Activated naive CD4-positive, alpha-beta T cell treated with anti-CD3 and anti-CD28 coated beads, Interleukin-2, amount 10 ng/mL, durations not matched to agents 7 days and 5 days (primary cell): ENCODE measurements at regions not wholly inside any gene's neighbourhood (a gene's known extent, or its start where the extent isn't known, plus 50 kb on each side); places are given as distances from the start of the nearest gene placed in this dataset.

Experiments
- CTCF ChIA-PET: fragments of 350-600 bp; sonication (Branson Sonifier 250); formaldehyde crosslinking; loops from one replicate; lab custom pipeline; 2021; ENCODE audit warnings: antibody characterized with exemption; lab: Charles Lee
- DNase-seq: peaks from one replicate; pipeline ENCODE4 v3.0.0-alpha.2; 2020
- H3K27ac Mint-ChIP-seq: one replicate; pipeline ENCODE4 v1.8.0; 2021; ENCODE audit warnings: mild to moderate bottlenecking, moderate library complexity, mixed read lengths
- H3K27me3 Mint-ChIP-seq: one replicate; pipeline ENCODE4 v1.8.0; 2021; ENCODE audit warnings: mild to moderate bottlenecking, mixed read lengths
- H3K36me3 Mint-ChIP-seq: one replicate; pipeline ENCODE4 v1.8.0; 2021; ENCODE audit warnings: mixed read lengths
- H3K4me1 Mint-ChIP-seq: one replicate; pipeline ENCODE4 v1.8.0; 2021; ENCODE audit warnings: mixed read lengths
- H3K4me3 Mint-ChIP-seq: one replicate; pipeline ENCODE4 v1.8.0; 2021; ENCODE audit warnings: mild to moderate bottlenecking, moderate library complexity, mixed read lengths
- H3K9me3 Mint-ChIP-seq: one replicate; pipeline ENCODE4 v1.8.0; 2021; ENCODE audit warnings: mixed read lengths

- Mint-ChIP-seq H3K4me3 (no peak overlapping the region), H3K36me3 (no peaks in the 10 kb centered on the region), H3K27ac (no peak overlapping the region), H3K4me1 (no peaks in the 10 kb centered on the region), H3K27me3 (peaks cover 10% of the 10 kb centered on the region), H3K9me3 (no peaks in the 10 kb centered on the region)
- DNase-seq, result no peak
- CTCF ChIA-PET, result no interaction called here
Measured at GRCh38 chr4:129167640-129168260, 71.8 kb downstream of the C4orf33 start.

- Mint-ChIP-seq H3K9me3 (no peaks in the 10 kb centered on the region), H3K27ac (no peak overlapping the region), H3K4me1 (no peaks in the 10 kb centered on the region), H3K27me3 (peaks cover 7% of the 10 kb centered on the region), H3K36me3 (no peaks in the 10 kb centered on the region), H3K4me3 (no peak overlapping the region)
- no peak for DNase-seq
- CTCF ChIA-PET, result no interaction called here
Measured at GRCh38 chr4:129172181-129172580, 76.2 kb downstream of the C4orf33 start.

GRCh38 chr4:129176864-129177263 is 80.9 kb downstream of the C4orf33 start:
- Mint-ChIP-seq H3K9me3 (no peaks in the 10 kb centered on the region), H3K4me3 (no peak overlapping the region), H3K27ac (no peak overlapping the region), H3K4me1 (no peaks in the 10 kb centered on the region), H3K36me3 (no peaks in the 10 kb centered on the region), H3K27me3 (no peaks in the 10 kb centered on the region)
- no peak for DNase-seq
- CTCF ChIA-PET, result no interaction called here

- H3K27ac Mint-ChIP-seq, result no peak overlapping the region
- no peak overlapping the region for H3K4me3 Mint-ChIP-seq
- no peaks in the 10 kb centered on the region for H3K36me3 Mint-ChIP-seq
- H3K4me1 Mint-ChIP-seq, result no peaks in the 10 kb centered on the region
- no peaks in the 10 kb centered on the region for H3K27me3 Mint-ChIP-seq
- DNase-seq, result no peak
- CTCF ChIA-PET, result no interaction called here
- no peaks in the 10 kb centered on the region for H3K9me3 Mint-ChIP-seq
Measured at GRCh38 chr4:129179276-129179675, 83.3 kb downstream of the C4orf33 start.

GRCh38 chr4:129189630-129190029 is 93.7 kb downstream of the C4orf33 start:
- CTCF ChIA-PET, result no interaction called here
- H3K27me3 Mint-ChIP-seq, result no peaks in the 10 kb centered on the region
- no peaks in the 10 kb centered on the region for H3K36me3 Mint-ChIP-seq
- no peak overlapping the region for H3K27ac Mint-ChIP-seq
- H3K9me3 Mint-ChIP-seq, result no peaks in the 10 kb centered on the region
- H3K4me1 Mint-ChIP-seq, result no peaks in the 10 kb centered on the region
- DNase-seq, result no peak
- H3K4me3 Mint-ChIP-seq, result no peak overlapping the region

DNA sequence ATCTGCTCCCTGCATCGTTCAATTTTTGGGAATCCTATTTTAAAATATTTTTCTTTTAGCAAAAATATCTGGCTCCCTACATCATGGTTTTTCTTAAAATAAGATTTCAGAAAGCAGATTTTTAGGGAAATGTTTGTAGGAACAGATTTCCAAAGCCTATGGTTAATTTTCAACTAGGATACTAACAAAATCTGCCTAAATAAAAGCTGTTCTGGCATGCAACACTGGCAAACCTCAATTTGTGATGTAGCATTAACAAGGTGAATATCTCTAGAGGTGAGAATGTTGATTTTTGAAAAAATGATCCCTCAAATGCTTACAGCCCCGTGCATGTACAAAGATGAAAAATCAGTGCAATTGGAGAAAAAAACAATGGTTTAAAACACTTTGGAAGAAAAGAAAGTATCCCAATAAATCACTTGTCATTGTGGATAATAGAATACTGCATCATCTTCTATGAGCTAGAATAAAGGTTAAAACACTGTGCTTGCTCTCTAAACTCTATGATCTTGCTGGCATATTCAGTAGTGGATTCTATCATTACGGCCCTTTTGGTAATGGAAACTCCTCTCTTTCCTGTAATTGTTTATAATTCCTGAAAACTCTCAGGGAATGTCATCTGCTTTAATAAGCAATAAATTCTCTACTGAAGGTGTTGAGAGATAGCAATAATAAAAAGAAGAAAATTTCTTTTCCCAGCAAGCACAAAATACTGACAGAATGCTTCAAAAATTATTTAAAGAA is 97.6 kb downstream of the C4orf33 start:
- no peak for DNase-seq
- Mint-ChIP-seq H3K9me3 (no peaks in the 10 kb centered on the region), H3K4me3 (no peak overlapping the region), H3K36me3 (no peaks in the 10 kb centered on the region), H3K4me1 (no peaks in the 10 kb centered on the region), H3K27ac (no peak overlapping the region), H3K27me3 (no peaks in the 10 kb centered on the region)
- CTCF ChIA-PET, result no interaction called here

GRCh38 chr4:129208481-129208880 is 112.5 kb downstream of the C4orf33 start:
- Mint-ChIP-seq H3K27me3 (no peaks in the 10 kb centered on the region), H3K4me1 (no peaks in the 10 kb centered on the region), H3K4me3 (no peak overlapping the region), H3K27ac (no peak overlapping the region), H3K36me3 (no peaks in the 10 kb centered on the region), H3K9me3 (no peaks in the 10 kb centered on the region)
- CTCF ChIA-PET, result no interaction called here
- no peak for DNase-seq

GRCh38 chr4:129213692-129214091 is 117.7 kb downstream of the C4orf33 start:
- Mint-ChIP-seq H3K27me3 (no peaks in the 10 kb centered on the region), H3K4me1 (no peaks in the 10 kb centered on the region), H3K36me3 (no peaks in the 10 kb centered on the region), H3K27ac (no peak overlapping the region), H3K9me3 (no peaks in the 10 kb centered on the region), H3K4me3 (no peak overlapping the region)
- DNase-seq, result no peak
- CTCF ChIA-PET, result no interaction called here

DNA sequence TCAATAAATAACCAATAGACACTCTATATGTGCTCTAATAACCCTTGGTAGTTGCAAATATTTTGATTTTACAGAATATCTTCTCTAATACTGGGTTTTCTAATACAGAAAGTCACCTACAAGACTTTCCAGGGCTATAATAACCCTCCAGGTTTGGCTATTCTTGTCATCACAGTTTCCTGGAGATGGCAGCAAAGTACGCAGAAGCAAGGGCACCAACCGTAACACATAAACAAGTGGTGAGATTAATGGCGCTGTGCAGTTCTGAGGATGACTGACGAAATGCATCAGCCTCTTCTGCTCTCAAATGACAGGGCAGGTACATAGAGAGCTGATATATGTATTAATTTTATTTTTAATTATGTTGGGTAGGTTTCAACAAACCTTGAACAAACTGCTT is 122.4 kb downstream of the C4orf33 start:
- CTCF ChIA-PET, result no interaction called here
- no peaks in the 10 kb centered on the region for H3K27me3 Mint-ChIP-seq
- H3K4me3 Mint-ChIP-seq, result no peak overlapping the region
- no peaks in the 10 kb centered on the region for H3K36me3 Mint-ChIP-seq
- no peaks in the 10 kb centered on the region for H3K9me3 Mint-ChIP-seq
- no peaks in the 10 kb centered on the region for H3K4me1 Mint-ChIP-seq
- H3K27ac Mint-ChIP-seq, result no peak overlapping the region
- DNase-seq, result no peak

GRCh38 chr4:129218897-129219296 is 122.9 kb downstream of the C4orf33 start:
- CTCF ChIA-PET, result no interaction called here
- Mint-ChIP-seq H3K4me1 (no peaks in the 10 kb centered on the region), H3K27ac (no peak overlapping the region), H3K4me3 (no peak overlapping the region), H3K36me3 (no peaks in the 10 kb centered on the region), H3K27me3 (no peaks in the 10 kb centered on the region), H3K9me3 (no peaks in the 10 kb centered on the region)
- no peak for DNase-seq

GRCh38 chr4:129220254-129220653 is 124.3 kb downstream of the C4orf33 start:
- CTCF ChIA-PET, result no interaction called here
- no peak overlapping the region for H3K4me3 Mint-ChIP-seq
- H3K27ac Mint-ChIP-seq, result no peak overlapping the region
- H3K27me3 Mint-ChIP-seq, result no peaks in the 10 kb centered on the region
- DNase-seq, result no peak
- H3K36me3 Mint-ChIP-seq, result no peaks in the 10 kb centered on the region
- H3K9me3 Mint-ChIP-seq, result no peaks in the 10 kb centered on the region
- H3K4me1 Mint-ChIP-seq, result no peaks in the 10 kb centered on the region

DNA sequence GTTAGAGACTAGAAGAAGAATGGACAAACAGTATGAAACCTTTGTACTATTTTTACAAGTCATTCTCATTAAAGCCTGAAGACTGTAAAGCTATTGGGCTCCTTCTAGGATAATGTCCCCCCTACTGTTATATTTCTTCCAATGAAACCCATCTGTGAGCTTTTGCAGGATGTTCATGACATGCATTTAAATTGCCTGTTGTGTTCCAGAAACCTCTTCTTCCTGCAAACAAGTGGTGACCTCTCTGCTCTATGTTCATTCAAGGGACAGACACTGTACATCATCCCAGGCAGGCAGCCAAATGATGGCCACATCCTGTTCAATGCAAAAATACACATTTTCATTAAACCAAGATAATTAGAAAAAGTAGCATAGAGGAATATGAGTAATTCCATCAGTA is 128.0 kb downstream of the C4orf33 start:
- no peak overlapping the region for H3K4me3 Mint-ChIP-seq
- H3K4me1 Mint-ChIP-seq, result no peaks in the 10 kb centered on the region
- no peak for DNase-seq
- CTCF ChIA-PET, result no interaction called here
- H3K9me3 Mint-ChIP-seq, result no peaks in the 10 kb centered on the region
- H3K27me3 Mint-ChIP-seq, result no peaks in the 10 kb centered on the region
- H3K36me3 Mint-ChIP-seq, result no peaks in the 10 kb centered on the region
- H3K27ac Mint-ChIP-seq, result no peak overlapping the region

DNA sequence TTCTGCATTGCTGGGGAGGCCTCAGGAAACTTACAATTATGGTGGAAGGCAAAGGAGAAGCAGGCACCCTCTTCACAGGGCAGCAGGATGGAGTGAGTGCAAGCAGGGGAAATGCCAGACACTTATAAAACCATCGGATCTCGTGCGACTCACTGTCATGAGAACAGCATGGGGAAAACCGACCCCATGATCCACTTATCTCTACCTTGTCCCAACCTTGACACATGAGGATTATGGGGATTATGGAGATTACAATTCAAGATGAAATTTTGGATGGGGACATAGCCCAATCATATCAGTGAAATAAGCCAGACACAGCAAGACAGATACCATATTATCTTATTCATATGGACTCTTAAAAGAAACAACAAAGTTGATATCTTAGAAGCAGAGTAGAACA is 134.9 kb downstream of the C4orf33 start:
- Mint-ChIP-seq H3K27me3 (no peaks in the 10 kb centered on the region), H3K9me3 (no peaks in the 10 kb centered on the region), H3K27ac (no peak overlapping the region), H3K4me1 (no peaks in the 10 kb centered on the region), H3K36me3 (no peaks in the 10 kb centered on the region), H3K4me3 (no peak overlapping the region)
- CTCF ChIA-PET, result no interaction called here
- DNase-seq, result no peak

DNA sequence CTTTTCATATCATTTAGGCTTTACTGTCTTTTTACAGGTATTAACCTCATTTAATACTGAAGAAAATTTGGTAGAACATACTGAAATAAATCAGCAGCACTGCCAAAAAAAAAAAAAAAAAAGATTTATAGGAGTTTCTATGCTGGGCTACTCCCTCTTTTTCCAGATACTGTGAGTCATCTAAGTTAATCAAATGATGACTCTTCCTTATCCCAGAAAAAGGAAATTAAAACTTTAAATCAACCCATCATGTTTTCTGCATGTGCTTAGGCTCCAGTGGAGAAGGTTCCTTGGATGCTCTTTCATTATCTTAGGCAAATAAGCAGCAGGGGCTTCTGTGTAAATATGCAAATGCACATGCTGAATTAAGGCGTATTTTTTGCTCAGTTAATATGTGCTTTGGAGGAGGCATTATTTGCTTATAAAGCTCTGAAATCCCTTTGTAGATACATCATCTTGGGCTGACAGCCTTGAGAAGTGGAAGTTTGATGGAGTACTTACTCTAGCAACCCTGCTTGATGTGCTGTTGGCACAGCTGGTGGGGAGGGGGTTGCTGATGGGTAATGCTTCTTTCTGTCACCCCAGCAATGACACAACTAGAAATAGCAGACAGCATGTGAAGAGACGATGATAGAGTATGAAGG is 136.1 kb downstream of the C4orf33 start:
- Mint-ChIP-seq H3K9me3 (no peaks in the 10 kb centered on the region), H3K27me3 (no peaks in the 10 kb centered on the region), H3K27ac (no peak overlapping the region), H3K4me1 (no peaks in the 10 kb centered on the region), H3K36me3 (no peaks in the 10 kb centered on the region), H3K4me3 (no peak overlapping the region)
- CTCF ChIA-PET, result no interaction called here
- no peak for DNase-seq
